ENCODE measurements at regions not wholly inside any gene's neighbourhood (a gene's known extent, or its start where the extent isn't known, plus 50 kb on each side); places are given as distances from the start of the nearest gene placed in this dataset.

DNA sequence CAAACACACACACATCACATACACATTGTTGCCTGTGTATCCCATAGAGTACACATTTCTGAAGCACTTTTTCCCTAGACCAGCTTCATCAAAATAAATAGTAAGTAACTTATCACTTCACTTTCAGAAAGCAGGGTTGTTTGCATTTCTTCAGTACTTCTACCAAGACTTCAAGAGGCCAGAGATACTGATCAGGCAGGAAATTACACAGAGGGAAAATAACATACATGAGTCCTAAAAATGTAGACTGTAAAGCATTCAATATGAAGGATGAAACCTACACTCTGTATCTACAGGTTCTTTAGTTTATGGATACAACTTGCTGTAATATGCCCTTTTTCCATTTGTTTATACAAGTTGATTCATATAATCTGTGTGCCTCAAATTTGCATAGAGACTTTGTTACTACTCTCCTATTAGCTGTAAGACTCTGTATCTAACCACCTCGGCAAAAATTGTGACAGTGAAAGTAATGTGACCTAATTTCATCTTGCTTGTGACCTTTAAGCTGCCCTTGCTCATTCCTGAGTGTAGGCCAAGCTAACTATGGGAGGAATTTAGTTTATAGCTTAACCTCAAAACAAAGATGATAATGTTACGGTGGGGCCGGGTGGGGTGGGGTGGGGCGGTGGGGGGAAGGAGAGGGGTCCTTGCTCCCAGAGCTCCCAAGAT is 228.9 kb upstream of the SPOPL start:
- TF ChIP-seq, protein P1, sequence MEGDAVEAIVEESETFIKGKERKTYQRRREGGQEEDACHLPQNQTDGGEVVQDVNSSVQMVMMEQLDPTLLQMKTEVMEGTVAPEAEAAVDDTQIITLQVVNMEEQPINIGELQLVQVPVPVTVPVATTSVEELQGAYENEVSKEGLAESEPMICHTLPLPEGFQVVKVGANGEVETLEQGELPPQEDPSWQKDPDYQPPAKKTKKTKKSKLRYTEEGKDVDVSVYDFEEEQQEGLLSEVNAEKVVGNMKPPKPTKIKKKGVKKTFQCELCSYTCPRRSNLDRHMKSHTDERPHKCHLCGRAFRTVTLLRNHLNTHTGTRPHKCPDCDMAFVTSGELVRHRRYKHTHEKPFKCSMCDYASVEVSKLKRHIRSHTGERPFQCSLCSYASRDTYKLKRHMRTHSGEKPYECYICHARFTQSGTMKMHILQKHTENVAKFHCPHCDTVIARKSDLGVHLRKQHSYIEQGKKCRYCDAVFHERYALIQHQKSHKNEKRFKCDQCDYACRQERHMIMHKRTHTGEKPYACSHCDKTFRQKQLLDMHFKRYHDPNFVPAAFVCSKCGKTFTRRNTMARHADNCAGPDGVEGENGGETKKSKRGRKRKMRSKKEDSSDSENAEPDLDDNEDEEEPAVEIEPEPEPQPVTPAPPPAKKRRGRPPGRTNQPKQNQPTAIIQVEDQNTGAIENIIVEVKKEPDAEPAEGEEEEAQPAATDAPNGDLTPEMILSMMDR (IDR thresholded peaks at IDR 0.05; ENCODE audit: low read depth, low read length): no peak
- no peak for TF ChIP-seq POLR2A (IDR thresholded peaks at IDR 0.05; ENCODE audit: extremely low read depth, insufficient read length)
